NB4 (cell line): ENCODE measurements at regions not wholly inside any gene's neighbourhood (a gene's known extent, or its start where the extent isn't known, plus 50 kb on each side); places are given as distances from the start of the nearest gene placed in this dataset.

Experiments used
- MAX ChIP-seq: IDR thresholded peaks from 2 replicates; pipeline ENCODE4 v1.6.1; 2011; ENCODE audit warnings: low read depth, low read length
- MYC ChIP-seq: IDR thresholded peaks from 2 replicates; pipeline ENCODE4 v1.6.1; 2011; ENCODE audit warnings: low read depth, low read length
- POLR2A ChIP-seq: IDR thresholded peaks from 2 replicates; pipeline ENCODE4 v1.6.1; 2011; ENCODE audit warnings: mild to moderate bottlenecking; ENCODE audit not compliant: insufficient read length; ENCODE audit errors: extremely low read depth
- TF ChIP-seq, protein P1 (sequence below): IDR thresholded peaks from one replicate; pipeline ENCODE4 v1.5.1; 2012; ENCODE audit warnings: low read depth, low read length

GRCh38 chr2:103155308-103155707 lies 393.5 kb downstream of the TMEM182 start:
- TF ChIP-seq POLR2A (no peak), MAX (no peak), MYC (no peak)
- TF ChIP-seq, protein P1, sequence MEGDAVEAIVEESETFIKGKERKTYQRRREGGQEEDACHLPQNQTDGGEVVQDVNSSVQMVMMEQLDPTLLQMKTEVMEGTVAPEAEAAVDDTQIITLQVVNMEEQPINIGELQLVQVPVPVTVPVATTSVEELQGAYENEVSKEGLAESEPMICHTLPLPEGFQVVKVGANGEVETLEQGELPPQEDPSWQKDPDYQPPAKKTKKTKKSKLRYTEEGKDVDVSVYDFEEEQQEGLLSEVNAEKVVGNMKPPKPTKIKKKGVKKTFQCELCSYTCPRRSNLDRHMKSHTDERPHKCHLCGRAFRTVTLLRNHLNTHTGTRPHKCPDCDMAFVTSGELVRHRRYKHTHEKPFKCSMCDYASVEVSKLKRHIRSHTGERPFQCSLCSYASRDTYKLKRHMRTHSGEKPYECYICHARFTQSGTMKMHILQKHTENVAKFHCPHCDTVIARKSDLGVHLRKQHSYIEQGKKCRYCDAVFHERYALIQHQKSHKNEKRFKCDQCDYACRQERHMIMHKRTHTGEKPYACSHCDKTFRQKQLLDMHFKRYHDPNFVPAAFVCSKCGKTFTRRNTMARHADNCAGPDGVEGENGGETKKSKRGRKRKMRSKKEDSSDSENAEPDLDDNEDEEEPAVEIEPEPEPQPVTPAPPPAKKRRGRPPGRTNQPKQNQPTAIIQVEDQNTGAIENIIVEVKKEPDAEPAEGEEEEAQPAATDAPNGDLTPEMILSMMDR: no peak
